NT2/D1 (cell line): ENCODE measurements at regions not wholly inside any gene's neighbourhood (a gene's known extent, or its start where the extent isn't known, plus 50 kb on each side); places are given as distances from the start of the nearest gene placed in this dataset.

Source experiments
- DNase-seq: peaks from one replicate; pipeline ENCODE4 v3.0.0-alpha.2; 2011; ENCODE audit warnings: low read depth, low spot score
- H3K27me3 ChIP-seq: 2 replicates; pipeline ENCODE4 v1.6.0; 2011; ENCODE audit warnings: mild to moderate bottlenecking; ENCODE audit not compliant: insufficient read length, insufficient read depth
- H3K36me3 ChIP-seq: 2 replicates; pipeline ENCODE4 v1.6.1; 2011; ENCODE audit warnings: mild to moderate bottlenecking, low read length, mixed read lengths; ENCODE audit not compliant: insufficient read depth, insufficient read length
- H3K4me1 ChIP-seq: 2 replicates; pipeline ENCODE4 v1.5.1; 2011; ENCODE audit not compliant: insufficient read depth, insufficient read length
- H3K4me3 ChIP-seq: 2 replicates; pipeline ENCODE4 v1.5.1; 2011; ENCODE audit warnings: low read depth; ENCODE audit not compliant: insufficient read length
- H3K9ac ChIP-seq: 2 replicates; pipeline ENCODE4 v1.6.0; 2011; ENCODE audit warnings: low read depth; ENCODE audit not compliant: insufficient read length
- H3K9me3 ChIP-seq: 2 replicates; pipeline ENCODE4 v1.5.1; 2011; ENCODE audit warnings: mild to moderate bottlenecking, low read length; ENCODE audit not compliant: insufficient read depth
- SUZ12 ChIP-seq: IDR thresholded peaks from 2 replicates; pipeline ENCODE4 v1.6.1; 2011; ENCODE audit not compliant: insufficient read length, insufficient read depth; ENCODE audit errors: extremely low read depth
- YY1 ChIP-seq: IDR thresholded peaks from 2 replicates; pipeline ENCODE4 v1.6.1; 2011; ENCODE audit not compliant: insufficient read length, insufficient read depth
- ZNF274 ChIP-seq: IDR thresholded peaks from 2 replicates; pipeline ENCODE4 v1.6.1; 2011; ENCODE audit warnings: mild to moderate bottlenecking, low read depth, low read length

DNA sequence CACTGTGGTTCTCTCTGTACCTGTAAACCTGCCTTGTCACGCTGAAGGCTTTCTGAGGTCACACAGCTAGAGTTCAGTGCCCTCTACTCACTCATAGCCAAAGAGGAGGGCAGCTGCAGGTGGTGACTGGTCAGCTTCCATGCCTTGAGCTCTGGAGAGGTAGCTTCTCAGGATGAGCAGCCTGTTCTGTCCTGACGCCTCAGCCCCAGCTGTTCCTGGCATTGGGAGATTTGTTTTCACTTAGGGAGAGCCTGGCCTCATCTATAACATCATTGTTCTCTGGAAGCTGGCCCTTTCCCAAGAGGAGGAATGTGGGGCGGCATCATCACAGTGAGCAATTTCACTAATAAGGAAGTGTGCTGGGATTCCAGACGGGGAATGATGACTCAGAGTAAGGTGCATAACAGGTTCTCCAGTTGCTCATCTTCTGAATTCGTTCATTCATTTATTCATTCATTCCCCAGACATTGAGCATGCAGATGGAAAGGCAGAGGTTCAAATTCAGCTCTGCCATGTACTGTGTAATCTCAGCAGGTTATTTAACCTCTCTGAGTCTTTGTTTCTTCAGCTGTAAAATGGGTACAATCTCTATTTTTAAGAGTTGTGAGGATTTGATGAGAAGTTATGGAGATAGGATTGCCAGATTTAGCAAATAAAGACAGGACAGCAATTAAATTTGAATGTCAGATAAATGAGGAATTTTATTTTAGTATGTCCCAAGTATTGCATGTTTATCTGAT, 255.8 kb upstream of the CRY1 start:
- Histone ChIP-seq H3K4me3 (no peak overlapping the region), H3K4me1 (peaks cover 7% of the 10 kb centered on the region)
- DNase-seq = peak; percentile 20

GRCh38 chr12:107349839-107350238, 256.5 kb upstream of the CRY1 start:
- no peak for TF ChIP-seq ZNF274
- no peak for TF ChIP-seq SUZ12
- TF ChIP-seq YY1 = no peak
- peaks cover 4% of the 10 kb centered on the region for H3K4me1 ChIP-seq

More for the DNA sequence above, 255.8 kb upstream of the CRY1 start:
- TF ChIP-seq ZNF274 (no peak), YY1 (no peak), SUZ12 (no peak)
- Histone ChIP-seq H3K36me3 (no peaks in the 10 kb centered on the region), H3K27me3 (no peaks in the 10 kb centered on the region), H3K9ac (no peak overlapping the region), H3K9me3 (0 out of 2 replicates have a peak, but pooled peaks cover 5% of the 10 kb centered on the region)

DNA sequence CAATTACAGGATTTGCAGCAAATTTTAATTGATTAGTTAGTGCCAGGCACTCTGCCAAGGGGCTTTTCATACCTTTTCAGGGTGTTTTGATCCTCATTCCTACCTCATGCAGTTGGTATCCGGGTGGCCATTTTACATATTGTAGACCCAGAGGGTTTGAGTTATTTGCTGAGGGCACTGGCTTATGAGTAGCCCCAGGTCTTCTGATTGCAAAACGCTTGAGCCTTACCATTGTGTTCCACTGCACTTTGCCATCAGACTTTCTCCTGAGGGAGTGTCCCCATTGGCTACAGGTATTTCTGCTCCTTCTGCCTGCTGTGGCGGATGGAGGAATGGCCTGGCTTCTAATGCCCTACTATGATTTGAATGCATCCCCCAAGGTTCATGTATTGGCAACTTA, 257.8 kb upstream of the CRY1 start:
- no peak for DNase-seq
- H3K4me3 ChIP-seq = no peak overlapping the region
- no peak overlapping the region for H3K9ac ChIP-seq
- H3K36me3 ChIP-seq = no peaks in the 10 kb centered on the region
- TF ChIP-seq YY1 (no peak), SUZ12 (no peak), ZNF274 (no peak)
- 0 out of 2 replicates have a peak, but pooled peaks cover 5% of the 10 kb centered on the region for H3K9me3 ChIP-seq
- peaks cover 4% of the 10 kb centered on the region for H3K4me1 ChIP-seq
- no peaks in the 10 kb centered on the region for H3K27me3 ChIP-seq

More at GRCh38 chr12:107349839-107350238, 256.5 kb upstream of the CRY1 start:
- Histone ChIP-seq H3K27me3 (no peaks in the 10 kb centered on the region), H3K9ac (no peak overlapping the region), H3K9me3 (0 out of 2 replicates have a peak, but pooled peaks cover 5% of the 10 kb centered on the region), H3K36me3 (no peaks in the 10 kb centered on the region), H3K4me3 (no peak overlapping the region)
- DNase-seq = no peak

GRCh38 chr12:107351713-107352112, 258.4 kb upstream of the CRY1 start:
- Histone ChIP-seq H3K4me3 (no peak overlapping the region), H3K4me1 (peaks cover 4% of the 10 kb centered on the region), H3K9me3 (0 out of 2 replicates have a peak, but pooled peaks cover 3% of the 10 kb centered on the region), H3K27me3 (no peaks in the 10 kb centered on the region), H3K36me3 (no peaks in the 10 kb centered on the region), H3K9ac (no peak overlapping the region)
- no peak for DNase-seq
- TF ChIP-seq SUZ12 (no peak), ZNF274 (no peak), YY1 (no peak)

DNA sequence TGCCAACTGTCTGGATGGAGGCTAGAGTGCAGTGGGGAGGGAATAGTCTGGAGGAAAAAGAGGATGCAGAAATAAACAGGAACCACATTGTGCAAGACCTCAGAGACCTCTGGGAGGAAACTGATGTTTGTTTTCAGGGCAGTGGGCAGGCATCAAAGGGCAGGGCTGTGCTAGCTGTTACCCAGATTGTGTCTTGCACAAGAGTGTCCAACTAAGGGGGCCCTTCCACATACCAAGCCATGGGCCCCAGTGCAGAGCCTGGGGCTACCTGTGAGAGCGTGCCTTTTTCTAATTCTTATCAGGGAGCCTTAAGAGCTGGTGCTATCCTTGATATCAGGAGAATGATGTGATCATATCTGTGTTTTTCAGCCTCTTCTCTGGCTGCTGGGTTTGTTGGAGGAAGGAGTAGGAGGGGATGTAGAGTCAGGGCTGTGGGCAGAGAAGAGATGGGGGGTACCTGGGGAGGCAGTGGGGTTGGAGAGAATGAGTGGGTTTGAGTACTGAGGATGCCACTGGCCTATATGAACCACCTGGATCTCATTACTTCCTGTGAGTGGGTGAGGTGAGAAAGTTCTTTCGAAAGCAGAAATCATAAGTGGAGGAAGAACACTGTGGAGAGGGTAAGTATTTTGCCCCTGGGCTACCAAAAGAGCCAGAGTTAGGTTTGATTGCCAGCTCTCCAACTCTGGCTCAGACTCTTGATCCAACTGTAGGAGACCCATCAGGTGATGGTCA, 259.2 kb upstream of the CRY1 start:
- Histone ChIP-seq H3K9me3 (no peaks in the 10 kb centered on the region), H3K4me1 (peaks cover 4% of the 10 kb centered on the region), H3K4me3 (no peak overlapping the region), H3K9ac (no peak overlapping the region), H3K36me3 (no peaks in the 10 kb centered on the region), H3K27me3 (no peaks in the 10 kb centered on the region)
- TF ChIP-seq YY1 = no peak
- no peak for TF ChIP-seq ZNF274
- TF ChIP-seq SUZ12 = no peak
- DNase-seq = no peak

- no peak for DNase-seq
- peaks cover 4% of the 10 kb centered on the region for H3K4me1 ChIP-seq
- H3K9me3 ChIP-seq = no peaks in the 10 kb centered on the region
- no peak overlapping the region for H3K4me3 ChIP-seq
- no peaks in the 10 kb centered on the region for H3K27me3 ChIP-seq
- no peak overlapping the region for H3K9ac ChIP-seq
- TF ChIP-seq ZNF274 (no peak), SUZ12 (no peak), YY1 (no peak)
- H3K36me3 ChIP-seq = no peaks in the 10 kb centered on the region
These were observed 260.0 kb upstream of the CRY1 start for GRCh38 chr12:107353312-107353711.

DNA sequence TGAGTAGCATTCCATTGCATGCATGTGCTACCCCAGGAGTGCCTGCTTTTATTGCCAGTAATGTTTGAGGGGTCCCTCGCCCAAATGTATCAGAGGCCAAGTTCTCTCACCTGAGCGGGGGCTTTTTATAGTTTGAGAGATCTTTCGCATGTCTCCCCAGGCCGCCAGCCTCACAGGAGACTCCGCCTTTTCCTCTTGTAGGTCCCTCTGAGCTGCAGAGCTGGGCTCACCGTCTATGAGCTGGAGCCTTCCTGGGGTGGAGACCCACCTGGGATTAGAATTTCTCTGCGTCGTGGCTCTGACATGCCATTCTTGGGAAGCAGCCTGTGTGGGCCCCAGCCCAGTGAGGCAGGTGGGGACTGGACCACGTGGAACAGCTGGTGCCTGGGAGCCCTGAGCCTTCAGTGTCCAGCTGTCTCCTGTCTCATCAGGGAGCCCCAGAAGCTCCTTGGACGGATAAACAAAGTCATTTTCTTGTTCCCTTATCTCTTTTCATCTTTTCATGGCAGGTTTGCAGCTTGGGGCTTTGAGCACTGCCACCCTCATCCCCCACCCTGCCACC, 261.7 kb upstream of the CRY1 start:
- no peak for TF ChIP-seq SUZ12
- TF ChIP-seq ZNF274 = no peak
- no peak for TF ChIP-seq YY1
- Histone ChIP-seq H3K4me3 (no peak overlapping the region), H3K36me3 (no peaks in the 10 kb centered on the region), H3K9me3 (no peaks in the 10 kb centered on the region), H3K9ac (no peak overlapping the region), H3K27me3 (no peaks in the 10 kb centered on the region), H3K4me1 (no peaks in the 10 kb centered on the region)
- DNase-seq = no peak

DNA sequence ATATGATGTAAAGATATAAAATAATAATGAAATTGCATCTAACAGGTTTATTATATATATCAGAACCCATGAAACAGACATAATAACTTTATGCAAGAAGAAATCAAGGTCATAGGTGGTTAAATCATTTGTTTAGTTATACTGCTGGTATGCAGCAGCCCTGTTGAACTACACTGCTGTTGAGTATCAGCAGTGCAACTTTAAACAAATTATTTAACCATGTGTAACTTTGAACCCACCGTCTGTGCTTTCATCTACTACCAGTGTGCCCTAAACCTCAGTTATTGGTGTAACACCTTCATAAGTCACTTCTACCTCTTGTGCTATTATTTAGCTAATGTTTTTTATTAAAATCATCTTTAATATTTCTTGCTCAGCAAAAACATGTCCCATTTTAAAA, 262.3 kb upstream of the CRY1 start:
- Histone ChIP-seq H3K9me3 (no peaks in the 10 kb centered on the region), H3K4me1 (no peaks in the 10 kb centered on the region), H3K4me3 (no peak overlapping the region), H3K9ac (no peak overlapping the region), H3K27me3 (no peaks in the 10 kb centered on the region), H3K36me3 (no peaks in the 10 kb centered on the region)
- no peak for TF ChIP-seq SUZ12
- TF ChIP-seq YY1 = no peak
- TF ChIP-seq ZNF274 = no peak
- no peak for DNase-seq
